Tibial artery (tissue), 4 donors: ENCODE measurements at regions not wholly inside any gene's neighbourhood (a gene's known extent, or its start where the extent isn't known, plus 50 kb on each side); places are given as distances from the start of the nearest gene placed in this dataset.

Experiments
- DNase-seq, 2 donors: peaks; one replicate each; pipeline ENCODE4 v3.0.0-alpha.2; 2019
- H3K27ac ChIP-seq, 2 donors: fragments of 200-600 bp; sonication (generic) in 1 of 2; 1 replicate in 1 of 2; 2 replicates in 1 of 2; pipeline ENCODE4 v1.5.1; 2018 to 2019; ENCODE audit warnings: mild to moderate bottlenecking in 1 of 2
- H3K27me3 ChIP-seq, 2 donors: fragments of 200-600 bp; sonication (generic) in 1 of 2; one replicate each; pipeline versions ENCODE4 v1.5.1 to v1.6.0; 2016 to 2019
- H3K36me3 ChIP-seq, 3 donors: fragments of 200-600 bp; sonication (generic) in 2 of 3; one replicate each; pipeline ENCODE4 v1.5.1; 2016 to 2019; ENCODE audit warnings: mild to moderate bottlenecking in 2 of 3
- H3K4me1 ChIP-seq, 4 donors: fragments of 200-600 bp; sonication (generic) in 2 of 4; 1 replicate in 3 of 4; 2 replicates in 1 of 4; pipeline ENCODE4 v1.5.1; 2016 to 2019
- H3K4me3 ChIP-seq, 2 donors: fragments of 200-600 bp; sonication (generic) in 1 of 2; 1 replicate in 1 of 2; 2 replicates in 1 of 2; pipeline ENCODE4 v1.5.1; 2018 to 2019; ENCODE audit warnings: mild to moderate bottlenecking in 2 of 2
- H3K9me3 ChIP-seq, 3 donors: fragments of 200-600 bp; sonication (generic) in 1 of 3; one replicate each; pipeline ENCODE4 v1.5.1; 2016 to 2019
- intact Hi-C: fragments of 100-400 bp; cut with DNase I; formaldehyde crosslinking; loops from one replicate; pipeline ENCODE4 v1.15.0; 2023; ENCODE audit warnings: low total_unique reads
- TF ChIP-seq, protein P1 (sequence below), 2 experiments: fragments of 200-600 bp in 1 of 2; fragments of 450-650 bp in 1 of 2; IDR thresholded peaks; one replicate each; pipeline ENCODE4 v1.5.1; 2017 to 2019; ENCODE audit warnings: antibody characterized with exemption in 2 of 2, mild to moderate bottlenecking in 1 of 2, moderate library complexity in 1 of 2

DNA sequence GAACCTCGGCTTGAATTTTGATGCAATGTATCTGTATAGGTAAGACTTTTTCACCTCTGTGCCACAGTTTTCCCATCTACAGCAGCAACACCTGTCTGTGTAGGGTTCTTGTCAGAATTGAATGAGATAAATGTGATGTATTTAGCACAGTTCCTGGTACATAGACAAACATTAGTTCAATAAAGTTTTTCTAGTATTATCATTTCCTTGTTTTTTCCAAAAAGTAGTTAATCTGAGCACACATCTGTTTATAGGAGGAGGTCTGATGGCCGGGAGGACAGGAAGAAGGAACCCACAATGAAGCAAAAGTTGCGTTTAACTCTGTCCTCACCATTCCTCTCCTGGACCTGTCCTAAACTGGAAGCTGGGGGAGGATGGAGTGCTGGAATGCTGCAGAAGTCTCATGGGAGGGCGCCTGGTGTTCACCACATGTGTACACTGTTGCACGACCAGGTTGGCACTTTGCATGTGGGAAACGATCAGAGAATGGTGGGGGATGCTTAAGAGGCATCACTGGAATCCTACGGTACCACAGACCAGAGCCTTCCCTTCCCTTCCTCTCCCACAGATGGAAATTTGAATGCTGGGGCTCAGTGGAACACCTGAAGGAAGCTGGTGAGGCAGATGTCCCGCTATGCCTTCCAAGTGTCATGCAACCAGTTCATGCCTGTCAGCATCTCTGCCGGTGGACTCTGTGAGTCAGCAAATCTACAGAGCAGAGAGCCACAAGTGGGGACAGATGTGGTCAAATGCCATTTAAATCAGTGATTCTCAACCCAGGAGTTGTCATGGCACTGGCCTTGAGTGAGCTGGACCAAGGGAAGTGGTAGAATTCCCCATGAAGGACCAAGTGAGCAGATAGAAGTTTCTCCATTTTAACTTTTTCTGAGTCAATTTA lies 315.6 kb downstream of the DLEU7 start:
- Histone ChIP-seq H3K4me1 (peaks cover 5 to 38% (median 27%) of the 10 kb centered on the region in 4 donors), H3K27ac (peak overlapping the region; percentile 53 to 66), H3K27me3 (no peaks in the 10 kb centered on the region), H3K9me3 (no peaks in the 10 kb centered on the region), H3K4me3 (no peak overlapping the region), H3K36me3 (no peaks in the 10 kb centered on the region)
- no peak for DNase-seq
- TF ChIP-seq, protein P1, sequence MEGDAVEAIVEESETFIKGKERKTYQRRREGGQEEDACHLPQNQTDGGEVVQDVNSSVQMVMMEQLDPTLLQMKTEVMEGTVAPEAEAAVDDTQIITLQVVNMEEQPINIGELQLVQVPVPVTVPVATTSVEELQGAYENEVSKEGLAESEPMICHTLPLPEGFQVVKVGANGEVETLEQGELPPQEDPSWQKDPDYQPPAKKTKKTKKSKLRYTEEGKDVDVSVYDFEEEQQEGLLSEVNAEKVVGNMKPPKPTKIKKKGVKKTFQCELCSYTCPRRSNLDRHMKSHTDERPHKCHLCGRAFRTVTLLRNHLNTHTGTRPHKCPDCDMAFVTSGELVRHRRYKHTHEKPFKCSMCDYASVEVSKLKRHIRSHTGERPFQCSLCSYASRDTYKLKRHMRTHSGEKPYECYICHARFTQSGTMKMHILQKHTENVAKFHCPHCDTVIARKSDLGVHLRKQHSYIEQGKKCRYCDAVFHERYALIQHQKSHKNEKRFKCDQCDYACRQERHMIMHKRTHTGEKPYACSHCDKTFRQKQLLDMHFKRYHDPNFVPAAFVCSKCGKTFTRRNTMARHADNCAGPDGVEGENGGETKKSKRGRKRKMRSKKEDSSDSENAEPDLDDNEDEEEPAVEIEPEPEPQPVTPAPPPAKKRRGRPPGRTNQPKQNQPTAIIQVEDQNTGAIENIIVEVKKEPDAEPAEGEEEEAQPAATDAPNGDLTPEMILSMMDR (IDR thresholded peaks at IDR 0.05) = no peak
- intact Hi-C loops = no loop called here

DNA sequence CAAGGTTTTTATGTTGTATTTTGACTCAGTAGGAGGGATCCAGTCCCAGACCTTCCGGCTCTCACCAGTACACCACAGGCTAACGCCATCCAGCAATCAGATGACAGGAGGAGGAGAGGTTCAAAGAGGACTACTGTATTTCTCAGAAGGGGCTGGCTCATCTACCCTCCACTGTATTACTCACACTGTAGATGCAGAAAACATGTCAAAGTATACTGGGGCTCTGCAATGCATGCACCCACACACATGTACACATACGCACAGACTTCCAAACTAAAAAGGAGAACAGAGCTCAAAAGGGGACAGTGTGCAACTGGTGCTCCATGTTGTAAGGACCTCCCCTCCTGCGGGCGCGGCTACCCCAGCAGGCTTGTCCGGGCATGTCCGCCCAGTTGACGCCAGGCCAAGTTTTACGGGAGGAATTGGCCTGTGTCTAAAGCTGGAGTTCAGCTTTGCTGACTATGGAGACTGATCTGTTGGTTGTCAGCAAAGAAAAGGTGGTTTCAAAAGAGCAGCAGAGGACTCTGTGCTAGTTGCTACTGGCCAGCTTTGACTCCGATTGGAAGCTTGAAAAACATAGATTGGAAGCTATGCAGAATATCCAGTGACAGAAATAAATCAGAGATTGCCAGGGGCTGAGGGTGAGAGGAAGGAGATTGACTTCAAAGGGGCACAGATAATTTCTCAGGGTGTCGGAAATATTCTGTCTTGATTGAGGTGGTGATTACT lies 314.2 kb downstream of the DLEU7 start:
- peak; percentile 83 to 90 for DNase-seq
- no peaks in the 10 kb centered on the region for H3K27me3 ChIP-seq
- H3K27ac ChIP-seq = peak overlapping the region; percentile 53 to 66
- intact Hi-C loops = no loop called here
- H3K4me1 ChIP-seq = peaks cover 5 to 38% (median 27%) of the 10 kb centered on the region in 4 donors
- peak overlapping the region; percentile 14 to 26 for H3K4me3 ChIP-seq
- TF ChIP-seq, protein P1 (IDR thresholded peaks at IDR 0.05) = no peak
- H3K9me3 ChIP-seq = peaks cover 0 to 3% (median under 1%) of the 10 kb centered on the region in 3 donors
- H3K36me3 ChIP-seq = no peaks in the 10 kb centered on the region

GRCh38 chr13:50531917-50532899 lies 311.3 kb downstream of the DLEU7 start:
- no peak for DNase-seq

GRCh38 chr13:50535050-50535449 lies 308.4 kb downstream of the DLEU7 start:
- Histone ChIP-seq H3K4me1 (peaks cover 0 to 3% (median under 1%) of the 10 kb centered on the region in 4 donors), H3K9me3 (peaks cover 0 to 27% (median 10%) of the 10 kb centered on the region in 3 donors), H3K27ac (no peak overlapping the region), H3K27me3 (no peaks in the 10 kb centered on the region), H3K4me3 (no peak overlapping the region), H3K36me3 (no peaks in the 10 kb centered on the region)
- intact Hi-C loops = no loop called here
- DNase-seq = no peak
- TF ChIP-seq, protein P1 (IDR thresholded peaks at IDR 0.05) = no peak

More at GRCh38 chr13:50531917-50532899, 311.3 kb downstream of the DLEU7 start:
- no peak overlapping the region for H3K27ac ChIP-seq
- H3K9me3 ChIP-seq = peaks cover 0 to 22% (median 10%) of the 10 kb centered on the region in 3 donors
- no peaks in the 10 kb centered on the region for H3K36me3 ChIP-seq
- H3K4me3 ChIP-seq = no peak overlapping the region
- TF ChIP-seq, protein P1 (IDR thresholded peaks at IDR 0.05) = peak; percentile 56 to 64
- H3K4me1 ChIP-seq = peaks cover 5 to 28% (median 18%) of the 10 kb centered on the region in 4 donors
- intact Hi-C loops = loop anchor here (5.0 kb wide), 1 partner anchor 535 kb away; the partner anchor contains the start of gene TRIM13
- no peaks in the 10 kb centered on the region for H3K27me3 ChIP-seq

GRCh38 chr13:50537029-50537428 lies 306.5 kb downstream of the DLEU7 start:
- Histone ChIP-seq H3K4me3 (no peak overlapping the region), H3K4me1 (no peaks in the 10 kb centered on the region), H3K36me3 (no peaks in the 10 kb centered on the region), H3K9me3 (peaks cover 0 to 27% (median 10%) of the 10 kb centered on the region in 3 donors), H3K27ac (no peak overlapping the region), H3K27me3 (no peaks in the 10 kb centered on the region)
- intact Hi-C loops = no loop called here
- DNase-seq = no peak
- TF ChIP-seq, protein P1 (IDR thresholded peaks at IDR 0.05) = no peak
